ENCODE measurements at regions not wholly inside any gene's neighbourhood (a gene's known extent, or its start where the extent isn't known, plus 50 kb on each side); places are given as distances from the start of the nearest gene placed in this dataset.

DNA sequence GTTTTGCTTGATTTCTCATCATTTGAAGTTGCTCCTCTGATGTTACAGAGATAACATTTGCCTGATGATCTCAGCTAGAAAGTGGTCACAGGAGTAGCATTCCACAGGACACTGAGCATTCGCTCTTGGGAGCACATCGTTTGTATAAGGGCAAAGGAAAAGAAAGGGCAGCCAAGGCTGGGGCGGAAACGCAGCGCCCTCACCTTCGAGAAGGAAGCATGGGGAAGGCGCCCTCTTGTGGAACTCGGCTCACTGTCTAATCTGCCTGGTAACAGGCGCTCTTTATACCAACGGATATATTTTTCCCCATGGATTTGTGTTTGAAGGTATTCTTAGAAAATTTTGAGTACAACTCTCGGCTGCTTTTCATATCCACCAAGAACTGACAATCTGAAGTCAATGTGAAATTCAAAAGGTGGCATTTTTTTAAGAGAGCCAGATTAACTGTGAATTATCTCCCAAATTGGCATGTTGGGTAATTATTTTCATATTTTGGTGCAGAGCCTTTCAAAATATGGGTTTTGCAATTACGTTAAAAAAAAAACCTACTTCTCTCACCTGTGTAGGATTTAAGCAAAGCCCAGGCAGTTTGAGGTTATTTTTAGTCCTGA lies 172.7 kb downstream of the CAND1 start:
- Histone ChIP-seq H3K9me3 (replicated peaks; ENCODE audit: control insufficient read depth, insufficient read depth, low read length) (no peaks in the 10 kb centered on the region), H3K4me3 (replicated peaks in 1 of 3; ENCODE audit: insufficient read depth in 1 of 3, low read depth in 1 of 3, low read length in 3 of 3) (no peak overlapping the region), H3K9ac (replicated peaks; ENCODE audit: extremely low read depth, insufficient read depth, low read length) (no peak overlapping the region), H3K4me1 (ENCODE audit: control insufficient read depth, extremely low read depth, insufficient read depth, low read length) (no peaks in the 10 kb centered on the region), H3K79me2 (ENCODE audit: control insufficient read depth, insufficient read depth, low read length) (no peaks in the 10 kb centered on the region), H3K36me3 (ENCODE audit: control insufficient read depth in 2 of 2, extremely low read depth in 1 of 2, insufficient read depth in 2 of 2, low read length in 2 of 2) (no peaks in the 10 kb centered on the region), H2AFZ (ENCODE audit: low read depth, low read length) (peak overlapping the region; percentile 37), H3K27ac (ENCODE audit: insufficient read depth, low read depth, low read length) (no peak overlapping the region), H4K20me1 (replicated peaks; ENCODE audit: control insufficient read depth, extremely low read depth, insufficient read depth, low read length) (no peaks in the 10 kb centered on the region), H3K9me1 (replicated peaks; ENCODE audit: control insufficient read depth, extremely low read depth, insufficient read depth, low read length) (no peaks in the 10 kb centered on the region), H3K27me3 (ENCODE audit: control insufficient read depth in 2 of 2, insufficient read depth in 2 of 2, low read length in 2 of 2) (no peaks in the 10 kb centered on the region), H3K4me2 (ENCODE audit: insufficient read depth, low read length) (no peak overlapping the region)
- BruUV-seq (replicated peaks): no TSS peak
- TF ChIP-seq, protein P1, sequence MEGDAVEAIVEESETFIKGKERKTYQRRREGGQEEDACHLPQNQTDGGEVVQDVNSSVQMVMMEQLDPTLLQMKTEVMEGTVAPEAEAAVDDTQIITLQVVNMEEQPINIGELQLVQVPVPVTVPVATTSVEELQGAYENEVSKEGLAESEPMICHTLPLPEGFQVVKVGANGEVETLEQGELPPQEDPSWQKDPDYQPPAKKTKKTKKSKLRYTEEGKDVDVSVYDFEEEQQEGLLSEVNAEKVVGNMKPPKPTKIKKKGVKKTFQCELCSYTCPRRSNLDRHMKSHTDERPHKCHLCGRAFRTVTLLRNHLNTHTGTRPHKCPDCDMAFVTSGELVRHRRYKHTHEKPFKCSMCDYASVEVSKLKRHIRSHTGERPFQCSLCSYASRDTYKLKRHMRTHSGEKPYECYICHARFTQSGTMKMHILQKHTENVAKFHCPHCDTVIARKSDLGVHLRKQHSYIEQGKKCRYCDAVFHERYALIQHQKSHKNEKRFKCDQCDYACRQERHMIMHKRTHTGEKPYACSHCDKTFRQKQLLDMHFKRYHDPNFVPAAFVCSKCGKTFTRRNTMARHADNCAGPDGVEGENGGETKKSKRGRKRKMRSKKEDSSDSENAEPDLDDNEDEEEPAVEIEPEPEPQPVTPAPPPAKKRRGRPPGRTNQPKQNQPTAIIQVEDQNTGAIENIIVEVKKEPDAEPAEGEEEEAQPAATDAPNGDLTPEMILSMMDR (IDR thresholded peaks at IDR 0.05; ENCODE audit: extremely low read depth in 1 of 2, insufficient read depth in 1 of 2, low read depth in 1 of 2, low read length in 2 of 2): peak; percentile 68 to 69
- TF ChIP-seq JUN (IDR thresholded peaks at IDR 0.05; ENCODE audit: borderline replicate concordance, insufficient read depth, insufficient read length, low read depth): no peak
- POLR2A ChIA-PET: no interaction called here
- FAIRE-seq (peak; percentile 15), DNase-seq (ENCODE audit: low read depth, low spot score) (peak; percentile 47)
- dilution Hi-C loops (cut with MboI; ENCODE audit: extremely low pct_ligation_motif_present, low sequenced_read_pairs) (no loop called here), intact Hi-C loops (cut with micrococcal nuclease) (loop anchor here (1.0 to 5.0 kb wide), 5 partner anchors 87 to 501 kb away; partner anchors contain the start of gene DYRK2)
- CTCF ChIA-PET: interaction anchor here (1.0 to 2.1 kb wide), 3 partner anchors 87 to 501 kb away, joined by 3 to 11 read pairs (median 4); no protein-coding TSS in a partner anchor

DNA sequence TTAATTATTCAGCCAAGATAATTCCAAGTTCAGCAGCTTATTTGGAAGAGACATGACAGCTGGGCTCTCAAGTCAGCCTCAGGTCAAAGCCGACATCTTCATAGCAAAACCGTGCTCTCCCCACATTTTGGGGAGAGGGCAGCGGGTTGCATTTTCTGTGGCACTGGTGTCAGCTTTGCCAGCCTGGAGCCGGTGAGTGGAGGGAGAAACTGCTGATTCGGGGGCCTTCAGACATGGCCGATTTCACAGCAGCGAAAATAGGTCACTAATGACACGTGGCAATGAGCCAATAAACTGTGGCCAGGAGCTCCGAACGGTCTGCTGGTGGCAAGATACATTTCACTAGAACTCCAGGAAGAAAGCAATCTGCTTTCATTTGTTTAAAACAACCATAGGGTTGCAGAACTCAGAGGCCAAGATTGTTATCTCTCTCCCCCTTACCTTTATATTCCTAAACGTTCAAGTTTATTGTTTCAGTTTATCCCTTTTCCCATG lies 173.2 kb downstream of the CAND1 start:
- Histone ChIP-seq H3K27ac (ENCODE audit: insufficient read depth, low read depth, low read length) (no peak overlapping the region), H3K36me3 (ENCODE audit: control insufficient read depth in 2 of 2, extremely low read depth in 1 of 2, insufficient read depth in 2 of 2, low read length in 2 of 2) (no peaks in the 10 kb centered on the region), H3K9ac (replicated peaks; ENCODE audit: extremely low read depth, insufficient read depth, low read length) (no peak overlapping the region), H3K4me1 (ENCODE audit: control insufficient read depth, extremely low read depth, insufficient read depth, low read length) (no peaks in the 10 kb centered on the region), H3K27me3 (ENCODE audit: control insufficient read depth in 2 of 2, insufficient read depth in 2 of 2, low read length in 2 of 2) (no peaks in the 10 kb centered on the region), H3K4me2 (ENCODE audit: insufficient read depth, low read length) (no peak overlapping the region), H2AFZ (ENCODE audit: low read depth, low read length) (no peak overlapping the region), H3K9me3 (replicated peaks; ENCODE audit: control insufficient read depth, insufficient read depth, low read length) (no peaks in the 10 kb centered on the region), H3K9me1 (replicated peaks; ENCODE audit: control insufficient read depth, extremely low read depth, insufficient read depth, low read length) (no peaks in the 10 kb centered on the region), H3K79me2 (ENCODE audit: control insufficient read depth, insufficient read depth, low read length) (no peaks in the 10 kb centered on the region), H4K20me1 (replicated peaks; ENCODE audit: control insufficient read depth, extremely low read depth, insufficient read depth, low read length) (no peaks in the 10 kb centered on the region), H3K4me3 (replicated peaks in 1 of 3; ENCODE audit: insufficient read depth in 1 of 3, low read depth in 1 of 3, low read length in 3 of 3) (no peak overlapping the region)
- DNase-seq (ENCODE audit: low read depth, low spot score): no peak
- no TSS peak for BruUV-seq (replicated peaks)
- TF ChIP-seq JUN (IDR thresholded peaks at IDR 0.05; ENCODE audit: borderline replicate concordance, insufficient read depth, insufficient read length, low read depth): no peak
- TF ChIP-seq GATA2 (IDR thresholded peaks at IDR 0.05; ENCODE audit: insufficient read depth, insufficient read length, low read depth, low read length): no peak
- no peak for TF ChIP-seq FOS (IDR thresholded peaks at IDR 0.05; ENCODE audit: borderline replicate concordance, insufficient read depth, low read length)
- TF ChIP-seq POLR2A (IDR thresholded peaks at IDR 0.05; ENCODE audit: low read depth, low read length): no peak
- no peak for TF ChIP-seq MYC (IDR thresholded peaks at IDR 0.05; ENCODE audit: low read depth, low read length)
- TF ChIP-seq, protein P2, sequence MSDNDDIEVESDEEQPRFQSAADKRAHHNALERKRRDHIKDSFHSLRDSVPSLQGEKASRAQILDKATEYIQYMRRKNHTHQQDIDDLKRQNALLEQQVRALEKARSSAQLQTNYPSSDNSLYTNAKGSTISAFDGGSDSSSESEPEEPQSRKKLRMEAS (IDR thresholded peaks at IDR 0.05; ENCODE audit: insufficient read depth, insufficient read length): no peak
- TF ChIP-seq, protein P1 (IDR thresholded peaks at IDR 0.05; ENCODE audit: extremely low read depth in 1 of 2, insufficient read depth in 1 of 2, low read depth in 1 of 2, low read length in 2 of 2): no peak
- no peak for TF ChIP-seq EZH2 (IDR thresholded peaks at IDR 0.05; ENCODE audit: borderline replicate concordance, low read depth, low read length, severe bottlenecking)
- intact Hi-C loops (cut with micrococcal nuclease) (loop anchor here (5.0 kb wide), 1 partner anchor 205 kb away; the partner anchor contains the start of gene DYRK2), dilution Hi-C loops (cut with MboI; ENCODE audit: extremely low pct_ligation_motif_present, low sequenced_read_pairs) (no loop called here)
- POLR2A ChIA-PET: no interaction called here
- CTCF ChIA-PET: interaction anchor here (1.0 to 2.1 kb wide), 2 partner anchors 281 to 501 kb away, joined by 3 to 11 read pairs; no protein-coding TSS in a partner anchor
- FAIRE-seq: no peak
